ENCODE measurements at regions not wholly inside any gene's neighbourhood (a gene's known extent, or its start where the extent isn't known, plus 50 kb on each side); places are given as distances from the start of the nearest gene placed in this dataset.
"Not testable (repeated sequence)": the region's sequence is repeated elsewhere in the genome, so short reads cannot be mapped to it uniquely, and the experiment has no call there.

DNA sequence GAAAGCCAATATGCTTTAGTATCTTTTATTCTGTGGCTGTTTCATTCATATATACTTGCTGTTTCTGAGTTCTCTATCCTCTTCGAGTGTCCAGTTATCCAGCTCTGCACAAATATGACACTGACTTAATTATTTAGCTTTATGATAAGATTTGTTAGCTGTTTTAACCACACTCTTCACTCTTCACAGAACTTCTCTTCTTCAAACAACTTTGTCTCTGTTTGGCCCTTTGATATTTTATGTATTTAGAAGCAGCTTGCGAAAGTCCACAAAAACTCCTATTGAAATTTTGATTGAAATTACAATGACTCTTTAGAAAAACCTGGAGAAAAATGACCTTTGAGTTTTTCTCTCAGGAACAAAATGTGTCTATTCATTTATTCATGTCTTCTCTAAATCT, 407.0 kb downstream of the CPS1 start:
- no peak for DNase-seq

GRCh38 chr2:210964141-210964764, 407.9 kb downstream of the CPS1 start:
- DNase-seq, result no peak

GRCh38 chr2:210965472-210965871, 409.1 kb downstream of the CPS1 start:
- DNase-seq, result no peak

- DNase-seq, result no peak
Measured at GRCh38 chr2:210966330-210966729, 409.9 kb downstream of the CPS1 start.

GRCh38 chr2:210971431-210971830, 415.0 kb downstream of the CPS1 start:
- no peak for DNase-seq

DNA sequence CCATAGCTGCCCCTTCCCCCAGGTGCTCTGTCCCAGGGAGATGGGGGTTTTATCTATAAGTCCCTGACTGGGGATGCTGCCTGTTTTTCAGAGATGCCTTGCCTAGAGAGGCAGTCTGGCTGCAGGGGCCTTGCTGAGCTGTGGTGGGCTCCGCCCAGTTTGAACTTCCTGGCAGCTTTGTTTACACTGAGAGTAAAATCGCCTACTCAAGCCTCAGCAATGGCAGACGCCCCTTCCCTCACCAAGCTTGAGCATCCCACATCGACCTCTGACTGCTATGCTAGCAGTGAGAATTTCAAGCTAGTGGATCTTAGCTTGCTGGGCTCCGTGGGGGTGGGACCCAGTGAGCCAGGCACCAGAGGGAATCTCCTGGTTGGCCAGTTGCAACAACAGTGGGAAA, 430.4 kb downstream of the CPS1 start:
- not testable (repeated sequence) for DNase-seq

DNA sequence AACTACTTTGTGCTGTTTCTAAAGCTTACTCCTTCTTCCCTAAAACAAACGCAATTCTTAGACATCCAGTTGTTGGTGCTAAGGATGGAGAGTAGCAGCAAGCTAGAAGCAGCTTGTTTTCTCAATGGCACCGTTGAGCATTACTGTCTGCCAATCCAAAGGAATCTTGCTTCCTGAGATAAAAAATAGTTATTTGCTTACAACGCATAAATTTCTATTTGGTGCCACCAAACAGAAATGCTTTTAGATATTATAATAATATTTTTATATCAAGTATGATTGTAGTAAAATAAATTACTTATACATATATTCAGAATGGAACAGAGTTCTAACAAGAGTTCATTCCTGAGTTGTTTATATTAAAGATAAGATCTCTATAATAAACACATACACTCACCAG, 434.7 kb downstream of the CPS1 start:
- DNase-seq, result no peak

DNA sequence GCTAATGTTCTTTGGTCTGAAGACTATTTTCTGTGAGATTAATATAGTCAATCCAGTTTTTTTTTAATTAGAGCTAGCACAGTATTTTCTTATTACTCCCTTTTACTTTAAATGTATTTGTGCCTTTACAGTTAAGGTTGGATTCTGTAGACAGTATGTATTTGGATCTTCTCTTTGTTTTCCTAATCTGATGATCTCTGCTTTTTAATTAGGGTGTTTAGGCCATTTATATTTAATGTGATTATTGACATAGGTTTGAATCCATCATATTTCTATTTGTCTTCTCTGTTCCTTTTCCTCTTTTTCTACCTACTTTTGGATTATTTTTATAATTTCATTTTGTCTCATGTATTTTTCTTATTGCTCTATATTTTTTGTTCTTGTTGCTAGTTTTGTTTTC, 437.7 kb downstream of the CPS1 start:
- DNase-seq, result no peak

GRCh38 chr2:210997373-210997772, 441.0 kb downstream of the CPS1 start:
- DNase-seq, result no peak

- no peak for DNase-seq
Measured at GRCh38 chr2:210998334-210998733, 441.9 kb downstream of the CPS1 start.

DNA sequence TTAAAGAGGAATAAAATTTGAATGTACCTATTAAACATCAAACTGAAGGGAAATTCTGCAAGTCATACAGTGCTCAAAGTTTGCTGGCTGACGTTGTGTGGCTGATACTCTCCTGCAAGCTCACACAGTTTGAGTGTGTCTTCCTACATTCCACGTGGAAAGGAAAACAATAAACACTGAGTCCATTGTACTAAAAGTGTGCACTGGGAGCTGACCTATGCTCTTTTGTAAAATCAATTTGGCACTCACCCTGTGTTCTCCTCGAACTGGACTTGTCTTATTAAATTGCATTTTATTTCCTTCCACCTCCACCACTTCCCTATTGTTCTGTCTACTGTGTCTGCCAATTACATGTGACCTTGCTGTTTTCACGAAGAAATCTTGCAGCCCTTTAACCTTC, 458.0 kb downstream of the CPS1 start:
- DNase-seq, result no peak

GRCh38 chr2:211014906-211015305, 458.5 kb downstream of the CPS1 start:
- DNase-seq, result no peak

- DNase-seq, result not testable (repeated sequence)
Measured at GRCh38 chr2:211025089-211025488, 468.7 kb downstream of the CPS1 start.

DNA sequence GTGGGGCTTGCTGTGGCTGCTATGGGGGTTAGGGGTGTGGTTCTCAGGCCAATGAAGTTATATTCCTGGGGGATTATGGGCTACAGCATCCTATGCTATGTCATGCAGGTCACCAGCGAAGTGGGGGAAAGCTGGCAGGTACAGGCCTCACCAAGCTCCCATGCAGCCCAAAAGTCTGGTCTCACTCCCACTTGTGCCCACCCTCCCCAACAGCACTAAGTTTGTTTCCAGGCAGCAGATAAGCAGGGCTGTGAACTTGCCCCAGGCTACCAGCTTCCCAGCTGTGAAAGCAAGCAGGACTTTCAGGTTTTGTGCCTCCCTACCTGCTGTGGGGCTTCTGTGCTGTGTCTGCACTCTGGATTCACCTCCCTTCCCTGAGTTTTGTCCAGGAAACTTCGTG, 469.7 kb downstream of the CPS1 start:
- no peak for DNase-seq

- no peak for DNase-seq
Measured at GRCh38 chr2:211027976-211028375, 471.6 kb downstream of the CPS1 start.

GRCh38 chr2:211033765-211034164, 477.4 kb downstream of the CPS1 start:
- DNase-seq, result no peak

DNA sequence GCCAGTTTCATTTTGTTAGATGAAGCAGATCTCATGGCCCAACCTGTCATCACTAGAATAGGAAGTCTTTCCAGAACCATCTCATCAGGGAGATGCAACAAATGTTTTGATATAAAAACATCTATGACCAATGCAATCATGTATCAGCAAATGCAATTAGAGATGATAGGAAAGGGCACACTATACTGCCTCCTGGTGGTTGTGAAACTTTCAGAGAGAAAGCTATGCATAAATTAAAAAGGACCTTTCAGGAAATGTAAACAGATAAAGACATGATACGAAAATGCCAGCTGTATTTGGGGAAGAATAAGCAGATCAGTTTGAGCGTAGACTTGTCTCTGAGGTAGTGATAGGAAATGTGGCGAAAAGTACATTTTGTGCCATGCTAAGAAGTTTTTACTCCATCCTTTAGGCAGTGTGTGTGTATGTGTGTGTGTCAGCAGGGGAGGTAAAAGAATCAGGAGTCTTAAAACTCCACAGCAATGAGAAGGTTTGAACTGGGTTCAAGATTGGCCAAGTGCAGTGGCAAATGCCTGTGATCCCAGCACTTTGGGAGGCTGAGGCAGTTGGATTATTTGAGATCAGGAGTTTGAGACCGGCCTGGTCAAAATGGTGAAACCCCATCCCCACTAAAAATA, 479.3 kb downstream of the CPS1 start:
- no peak for DNase-seq

DNA sequence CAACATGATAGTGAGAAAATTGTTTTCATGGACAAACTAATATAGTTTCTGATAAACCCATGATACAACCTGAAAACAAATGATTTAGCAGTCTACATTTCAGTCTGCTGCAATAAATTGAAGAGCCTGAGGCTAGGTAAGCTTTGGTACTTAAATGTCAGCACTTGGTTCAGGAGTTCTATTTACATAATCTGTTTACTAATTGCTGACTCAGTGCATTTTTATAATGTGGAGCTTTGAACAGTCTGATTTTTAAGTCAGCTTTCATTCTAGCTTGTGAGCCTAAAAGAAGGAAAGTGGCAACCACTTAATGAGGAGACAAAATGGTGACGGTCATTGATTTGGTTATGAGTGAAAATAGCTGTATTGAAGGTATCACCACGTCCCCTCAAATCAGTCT, 488.6 kb downstream of the CPS1 start:
- DNase-seq, result no peak

GRCh38 chr2:211049321-211050018, 493.1 kb downstream of the CPS1 start:
- no peak for DNase-seq

GRCh38 chr2:211055438-211055837, 499.0 kb downstream of the CPS1 start:
- DNase-seq, result no peak

DNA sequence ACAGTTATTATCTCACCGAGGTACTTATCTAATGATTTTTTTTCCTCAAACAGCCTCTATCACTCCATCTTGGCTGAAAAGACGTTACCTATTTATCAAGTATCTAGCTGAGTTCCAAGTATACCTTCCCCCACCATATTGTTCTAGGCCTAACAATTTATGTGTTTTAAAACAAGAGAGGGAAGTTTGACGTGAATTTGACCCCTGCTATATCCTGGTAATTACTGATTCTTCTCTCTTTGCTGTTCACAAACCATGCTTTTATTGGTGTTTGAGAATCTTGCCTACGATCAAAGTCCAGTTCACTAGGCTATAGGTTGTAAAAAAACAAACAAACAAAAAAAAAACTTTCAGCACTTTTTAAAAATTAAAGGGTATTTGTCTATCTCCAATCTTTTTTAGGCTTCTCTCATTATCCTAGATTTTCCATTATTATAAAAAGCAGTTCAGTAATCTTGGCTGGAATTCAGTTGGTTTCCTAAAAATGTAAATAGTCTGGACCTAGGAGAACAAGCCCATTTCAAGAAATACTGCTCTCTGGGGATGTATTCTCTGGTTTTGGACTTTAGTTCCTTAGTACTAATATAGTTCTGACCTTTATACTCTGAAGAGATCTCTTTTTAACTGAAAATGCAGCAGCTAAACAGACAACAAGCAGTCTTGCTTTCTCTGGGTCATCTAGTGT, 505.4 kb downstream of the CPS1 start:
- DNase-seq, result no peak

DNA sequence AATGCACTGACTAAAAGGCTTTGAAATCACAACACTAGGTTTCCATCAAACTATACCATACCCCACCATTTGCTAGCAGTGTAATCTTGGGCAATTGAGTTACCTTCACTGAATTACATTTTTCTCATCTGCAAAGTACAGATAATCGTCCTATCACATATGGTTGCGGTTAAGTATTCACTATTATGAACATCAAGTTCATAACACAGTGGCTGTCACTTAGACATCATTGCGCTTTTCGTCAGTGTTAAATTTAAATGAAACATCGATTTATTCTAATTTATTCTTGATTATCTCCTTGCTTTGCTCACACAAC, 505.9 kb downstream of the CPS1 start:
- DNase-seq, result no peak

DNA sequence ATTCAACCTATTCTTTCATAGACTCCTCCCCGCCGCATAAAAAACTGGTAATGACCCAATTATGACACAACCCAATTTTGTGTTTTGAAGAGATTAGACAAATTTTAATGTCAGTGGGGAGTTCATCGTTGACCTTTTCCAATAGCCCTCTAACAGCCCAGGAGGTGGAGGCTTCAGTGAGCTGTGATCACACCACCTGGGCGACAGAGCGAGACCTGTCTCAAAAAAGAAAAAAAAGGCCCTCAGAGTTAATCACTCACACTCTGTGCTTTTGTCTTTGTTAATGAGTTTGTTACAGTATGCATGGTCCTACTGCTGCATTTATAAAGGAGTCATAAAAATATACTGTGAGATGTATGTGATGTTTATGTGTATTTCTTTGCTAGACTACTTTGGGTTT, 510.6 kb downstream of the CPS1 start:
- DNase-seq, result no peak

All from NK-92 treated with Interleukin-12 subunit alpha and Interleukin-12 subunit beta, amount 100 ng/mL, for 24 hours (cell line).